ENCODE measurements at regions not wholly inside any gene's neighbourhood (a gene's known extent, or its start where the extent isn't known, plus 50 kb on each side); places are given as distances from the start of the nearest gene placed in this dataset.
"Not testable (repeated sequence)": the region's sequence is repeated elsewhere in the genome, so short reads cannot be mapped to it uniquely, and the experiment has no call there.

GRCh38 chr4:132132433-132132832 lies 1016.7 kb upstream of the PCDH10 start:
- DNase-seq (ENCODE audit: insufficient read length, low spot score) (no peak), FAIRE-seq (no peak)
- TF ChIP-seq PAX5 (IDR thresholded peaks at IDR 0.05; ENCODE audit: insufficient read depth, low read length, severe bottlenecking) (no peak), TAF1 (IDR thresholded peaks at IDR 0.05; ENCODE audit: low read depth, low read length) (no peak), SPI1 (IDR thresholded peaks at IDR 0.05; ENCODE audit: low read depth, low read length) (no peak), POLR2A (IDR thresholded peaks at IDR 0.05; ENCODE audit: low read depth, low read length) (no peak), POU2F2 (IDR thresholded peaks at IDR 0.05; ENCODE audit: low read depth, low read length) (no peak), POLR2AphosphoS5 (IDR thresholded peaks at IDR 0.05; ENCODE audit: low read depth, low read length) (no peak)

GRCh38 chr4:132169660-132170059 lies 979.4 kb upstream of the PCDH10 start:
- DNase-seq (ENCODE audit: insufficient read length, low spot score) (no peak), FAIRE-seq (no peak)

GRCh38 chr4:132180020-132180427 lies 969.1 kb upstream of the PCDH10 start:
- no peak for DNase-seq (ENCODE audit: insufficient read length, low spot score)

More at GRCh38 chr4:132169660-132170059, 979.4 kb upstream of the PCDH10 start:
- TF ChIP-seq POLR2AphosphoS5 (IDR thresholded peaks at IDR 0.05; ENCODE audit: low read depth, low read length), result no peak
- TF ChIP-seq TAF1 (IDR thresholded peaks at IDR 0.05; ENCODE audit: low read depth, low read length), result no peak
- no peak for TF ChIP-seq POLR2A (IDR thresholded peaks at IDR 0.05; ENCODE audit: low read depth, low read length)
- no peak for TF ChIP-seq PAX5 (IDR thresholded peaks at IDR 0.05; ENCODE audit: insufficient read depth, low read length, severe bottlenecking)
- no peak for TF ChIP-seq SPI1 (IDR thresholded peaks at IDR 0.05; ENCODE audit: low read depth, low read length)
- TF ChIP-seq POU2F2 (IDR thresholded peaks at IDR 0.05; ENCODE audit: low read depth, low read length), result no peak

GRCh38 chr4:132195176-132195575 lies 953.9 kb upstream of the PCDH10 start:
- TF ChIP-seq TAF1 (IDR thresholded peaks at IDR 0.05; ENCODE audit: low read depth, low read length), result no peak
- TF ChIP-seq PAX5 (IDR thresholded peaks at IDR 0.05; ENCODE audit: insufficient read depth, low read length, severe bottlenecking), result no peak
- TF ChIP-seq POLR2A (IDR thresholded peaks at IDR 0.05; ENCODE audit: low read depth, low read length), result no peak
- no peak for TF ChIP-seq POU2F2 (IDR thresholded peaks at IDR 0.05; ENCODE audit: low read depth, low read length)
- TF ChIP-seq POLR2AphosphoS5 (IDR thresholded peaks at IDR 0.05; ENCODE audit: low read depth, low read length), result no peak
- TF ChIP-seq SPI1 (IDR thresholded peaks at IDR 0.05; ENCODE audit: low read depth, low read length), result no peak
- FAIRE-seq (no peak), DNase-seq (ENCODE audit: insufficient read length, low spot score) (no peak)

More at GRCh38 chr4:132180020-132180427, 969.1 kb upstream of the PCDH10 start:
- TF ChIP-seq SPI1 (IDR thresholded peaks at IDR 0.05; ENCODE audit: low read depth, low read length) (no peak), POLR2AphosphoS5 (IDR thresholded peaks at IDR 0.05; ENCODE audit: low read depth, low read length) (no peak), PAX5 (IDR thresholded peaks at IDR 0.05; ENCODE audit: insufficient read depth, low read length, severe bottlenecking) (no peak), POU2F2 (IDR thresholded peaks at IDR 0.05; ENCODE audit: low read depth, low read length) (no peak), POLR2A (IDR thresholded peaks at IDR 0.05; ENCODE audit: low read depth, low read length) (no peak), TAF1 (IDR thresholded peaks at IDR 0.05; ENCODE audit: low read depth, low read length) (no peak)
- no peak for FAIRE-seq

GRCh38 chr4:132203618-132204017 lies 945.5 kb upstream of the PCDH10 start:
- FAIRE-seq, result no peak
- DNase-seq (ENCODE audit: insufficient read length, low spot score), result no peak
- TF ChIP-seq PAX5 (IDR thresholded peaks at IDR 0.05; ENCODE audit: insufficient read depth, low read length, severe bottlenecking), result no peak
- TF ChIP-seq TAF1 (IDR thresholded peaks at IDR 0.05; ENCODE audit: low read depth, low read length), result no peak
- TF ChIP-seq POLR2AphosphoS5 (IDR thresholded peaks at IDR 0.05; ENCODE audit: low read depth, low read length), result no peak
- TF ChIP-seq POU2F2 (IDR thresholded peaks at IDR 0.05; ENCODE audit: low read depth, low read length), result no peak
- TF ChIP-seq SPI1 (IDR thresholded peaks at IDR 0.05; ENCODE audit: low read depth, low read length), result no peak
- TF ChIP-seq POLR2A (IDR thresholded peaks at IDR 0.05; ENCODE audit: low read depth, low read length), result no peak

- TF ChIP-seq POLR2AphosphoS5 (IDR thresholded peaks at IDR 0.05; ENCODE audit: low read depth, low read length) (no peak), POU2F2 (IDR thresholded peaks at IDR 0.05; ENCODE audit: low read depth, low read length) (no peak), PAX5 (IDR thresholded peaks at IDR 0.05; ENCODE audit: insufficient read depth, low read length, severe bottlenecking) (no peak), POLR2A (IDR thresholded peaks at IDR 0.05; ENCODE audit: low read depth, low read length) (no peak), SPI1 (IDR thresholded peaks at IDR 0.05; ENCODE audit: low read depth, low read length) (no peak), TAF1 (IDR thresholded peaks at IDR 0.05; ENCODE audit: low read depth, low read length) (no peak)
- no peak for DNase-seq (ENCODE audit: insufficient read length, low spot score)
- no peak for FAIRE-seq
Measured at GRCh38 chr4:132214519-132214918, 934.6 kb upstream of the PCDH10 start.

- DNase-seq (ENCODE audit: insufficient read length, low spot score), result no peak
- no peak for FAIRE-seq
- TF ChIP-seq POU2F2 (IDR thresholded peaks at IDR 0.05; ENCODE audit: low read depth, low read length), result no peak
- no peak for TF ChIP-seq PAX5 (IDR thresholded peaks at IDR 0.05; ENCODE audit: insufficient read depth, low read length, severe bottlenecking)
- no peak for TF ChIP-seq POLR2AphosphoS5 (IDR thresholded peaks at IDR 0.05; ENCODE audit: low read depth, low read length)
- no peak for TF ChIP-seq SPI1 (IDR thresholded peaks at IDR 0.05; ENCODE audit: low read depth, low read length)
- TF ChIP-seq TAF1 (IDR thresholded peaks at IDR 0.05; ENCODE audit: low read depth, low read length), result no peak
- TF ChIP-seq POLR2A (IDR thresholded peaks at IDR 0.05; ENCODE audit: low read depth, low read length), result no peak
Measured at GRCh38 chr4:132218406-132218805, 930.7 kb upstream of the PCDH10 start.

GRCh38 chr4:132227151-132227856 lies 921.8 kb upstream of the PCDH10 start:
- no peak for TF ChIP-seq POLR2A (IDR thresholded peaks at IDR 0.05; ENCODE audit: low read depth, low read length)
- DNase-seq (ENCODE audit: insufficient read length, low spot score) (no peak), FAIRE-seq (no peak)

- not testable (repeated sequence) for FAIRE-seq; DNase-seq (ENCODE audit: insufficient read length, low spot score)
Measured at GRCh38 chr4:132227857-132228165, 921.3 kb upstream of the PCDH10 start.

- FAIRE-seq (no peak), DNase-seq (ENCODE audit: insufficient read length, low spot score) (no peak)
- no peak for TF ChIP-seq TAF1 (IDR thresholded peaks at IDR 0.05; ENCODE audit: low read depth, low read length)
- no peak for TF ChIP-seq POLR2A (IDR thresholded peaks at IDR 0.05; ENCODE audit: low read depth, low read length)
- no peak for TF ChIP-seq POU2F2 (IDR thresholded peaks at IDR 0.05; ENCODE audit: low read depth, low read length)
- no peak for TF ChIP-seq POLR2AphosphoS5 (IDR thresholded peaks at IDR 0.05; ENCODE audit: low read depth, low read length)
- TF ChIP-seq SPI1 (IDR thresholded peaks at IDR 0.05; ENCODE audit: low read depth, low read length), result no peak
Measured at GRCh38 chr4:132228676-132229075, 920.4 kb upstream of the PCDH10 start.

Measured in GM12891 (cell line).